SU-DHL-6 (cell line): ENCODE measurements at regions not wholly inside any gene's neighbourhood (a gene's known extent, or its start where the extent isn't known, plus 50 kb on each side); places are given as distances from the start of the nearest gene placed in this dataset.

Source experiments
- H2AFZ ChIP-seq: fragments of 200-600 bp; sonication (generic); 2 replicates; pipeline ENCODE4 v1.6.1; 2014; ENCODE audit warnings: low read depth, mild to moderate bottlenecking, moderate library complexity, mixed read lengths, antibody characterized with exemption, low read length; ENCODE audit not compliant: severe bottlenecking
- H3F3A ChIP-seq: fragments of 200-600 bp; shearing (Covaris generic); 2 replicates; pipeline ENCODE4 v1.6.0; 2016; ENCODE audit warnings: antibody characterized with exemption, mild to moderate bottlenecking; ENCODE audit not compliant: insufficient read depth
- H3K27ac ChIP-seq: fragments of 200-600 bp; sonication (generic); 2 replicates; pipeline ENCODE4 v1.5.1; 2016; ENCODE audit warnings: low read depth, mild to moderate bottlenecking, low read length, moderate library complexity, mixed read lengths
- H3K27me3 ChIP-seq: fragments of 200-600 bp; sonication (generic), shearing (Covaris generic); 2 replicates; pipeline ENCODE4 v1.6.0; 2014; ENCODE audit warnings: mild to moderate bottlenecking, low read length
- H3K36me3 ChIP-seq: fragments of 200-600 bp; sonication (generic); 2 replicates; pipeline ENCODE4 v1.6.1; 2014; ENCODE audit warnings: mild to moderate bottlenecking, low read length, mixed read lengths
- H3K4me2 ChIP-seq: fragments of 300-600, 200-600 bp; shearing (Covaris generic), sonication (generic); 2 replicates; pipeline ENCODE4 v1.6.0; 2014; ENCODE audit warnings: low read length, low read depth, mild to moderate bottlenecking; ENCODE audit not compliant: poor library complexity, severe bottlenecking
- H3K4me3 ChIP-seq: fragments of 200-600 bp; sonication (generic); 2 replicates; pipeline ENCODE4 v1.5.1; 2014; ENCODE audit warnings: antibody characterized with exemption, low read length, mild to moderate bottlenecking, mixed read lengths; ENCODE audit not compliant: insufficient read depth, poor library complexity, severe bottlenecking
- H3K79me2 ChIP-seq: fragments of 200-600 bp; sonication (generic); 2 replicates; pipeline ENCODE4 v1.6.1; 2014; ENCODE audit warnings: mild to moderate bottlenecking, low read length, moderate library complexity; ENCODE audit not compliant: insufficient read depth
- H3K9ac ChIP-seq: fragments of 200-600 bp; sonication (generic); 2 replicates; pipeline ENCODE4 v1.7.0; 2014; ENCODE audit warnings: mild to moderate bottlenecking, low read length
- H3K9me2 ChIP-seq: fragments of 200-600 bp; sonication (generic); replicated peaks from 2 replicates; pipeline ENCODE4 v1.6.1; 2014; ENCODE audit warnings: low read length; ENCODE audit not compliant: insufficient read depth
- H3K9me3 ChIP-seq: fragments of 200-600 bp; sonication (generic); 2 replicates; pipeline ENCODE4 v1.6.1; 2014; ENCODE audit warnings: low read length, mixed read lengths; ENCODE audit not compliant: insufficient read depth
- H4K20me1 ChIP-seq: fragments of 200-600 bp; sonication (generic); 2 replicates; pipeline ENCODE4 v1.6.1; 2014; ENCODE audit warnings: low read depth, mild to moderate bottlenecking, antibody characterized with exemption, low read length, moderate library complexity, mixed read lengths
- EZH2phosphoT487 ChIP-seq: fragments of 200-600 bp; sonication (generic), shearing (Covaris generic); conservative IDR thresholded peaks from 2 replicates; pipeline ENCODE4 v1.6.1; 2018; ENCODE audit warnings: mild to moderate bottlenecking, antibody characterized with exemption, low read length, moderate library complexity, mixed read lengths
- TF ChIP-seq, protein P1 (sequence below): fragments of 200-600 bp; sonication (generic); IDR thresholded peaks from one replicate; pipeline ENCODE4 v1.5.1; 2017; ENCODE audit warnings: antibody characterized with exemption, mild to moderate bottlenecking, low read length, moderate library complexity; ENCODE audit not compliant: insufficient read depth, poor library complexity, severe bottlenecking

DNA sequence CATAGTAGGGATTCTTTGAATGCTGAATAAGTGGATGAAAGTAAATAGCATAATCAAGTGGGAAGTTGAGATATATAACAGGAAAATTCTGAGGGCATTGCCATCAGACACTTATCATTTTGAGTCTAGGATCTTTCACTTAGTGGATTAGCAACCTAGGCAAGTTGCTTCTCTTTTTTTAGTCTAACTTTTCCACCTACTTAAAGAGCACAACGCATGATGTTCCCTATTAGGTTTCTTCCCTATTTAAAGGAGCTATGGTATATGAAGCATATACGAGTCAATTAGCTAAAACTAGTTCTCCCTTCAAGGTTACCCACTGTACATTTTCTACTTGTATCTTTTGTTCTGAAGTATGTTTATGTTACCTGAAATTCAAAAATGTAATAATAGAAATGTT is 67.1 kb upstream of the HS3ST1 start:
- Histone ChIP-seq H4K20me1 (no peaks in the 10 kb centered on the region), H3K4me3 (no peak overlapping the region), H3K4me2 (no peak overlapping the region), H2AFZ (no peak overlapping the region), H3K79me2 (no peaks in the 10 kb centered on the region), H3K27ac (no peak overlapping the region), H3K27me3 (no peaks in the 10 kb centered on the region), H3K9ac (no peak overlapping the region), H3K36me3 (no peaks in the 10 kb centered on the region), H3K9me3 (no peaks in the 10 kb centered on the region), H3F3A (no peaks in the 10 kb centered on the region), H3K9me2 (no peaks in the 10 kb centered on the region)
- TF ChIP-seq EZH2phosphoT487: no peak
- TF ChIP-seq, protein P1, sequence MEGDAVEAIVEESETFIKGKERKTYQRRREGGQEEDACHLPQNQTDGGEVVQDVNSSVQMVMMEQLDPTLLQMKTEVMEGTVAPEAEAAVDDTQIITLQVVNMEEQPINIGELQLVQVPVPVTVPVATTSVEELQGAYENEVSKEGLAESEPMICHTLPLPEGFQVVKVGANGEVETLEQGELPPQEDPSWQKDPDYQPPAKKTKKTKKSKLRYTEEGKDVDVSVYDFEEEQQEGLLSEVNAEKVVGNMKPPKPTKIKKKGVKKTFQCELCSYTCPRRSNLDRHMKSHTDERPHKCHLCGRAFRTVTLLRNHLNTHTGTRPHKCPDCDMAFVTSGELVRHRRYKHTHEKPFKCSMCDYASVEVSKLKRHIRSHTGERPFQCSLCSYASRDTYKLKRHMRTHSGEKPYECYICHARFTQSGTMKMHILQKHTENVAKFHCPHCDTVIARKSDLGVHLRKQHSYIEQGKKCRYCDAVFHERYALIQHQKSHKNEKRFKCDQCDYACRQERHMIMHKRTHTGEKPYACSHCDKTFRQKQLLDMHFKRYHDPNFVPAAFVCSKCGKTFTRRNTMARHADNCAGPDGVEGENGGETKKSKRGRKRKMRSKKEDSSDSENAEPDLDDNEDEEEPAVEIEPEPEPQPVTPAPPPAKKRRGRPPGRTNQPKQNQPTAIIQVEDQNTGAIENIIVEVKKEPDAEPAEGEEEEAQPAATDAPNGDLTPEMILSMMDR: no peak

DNA sequence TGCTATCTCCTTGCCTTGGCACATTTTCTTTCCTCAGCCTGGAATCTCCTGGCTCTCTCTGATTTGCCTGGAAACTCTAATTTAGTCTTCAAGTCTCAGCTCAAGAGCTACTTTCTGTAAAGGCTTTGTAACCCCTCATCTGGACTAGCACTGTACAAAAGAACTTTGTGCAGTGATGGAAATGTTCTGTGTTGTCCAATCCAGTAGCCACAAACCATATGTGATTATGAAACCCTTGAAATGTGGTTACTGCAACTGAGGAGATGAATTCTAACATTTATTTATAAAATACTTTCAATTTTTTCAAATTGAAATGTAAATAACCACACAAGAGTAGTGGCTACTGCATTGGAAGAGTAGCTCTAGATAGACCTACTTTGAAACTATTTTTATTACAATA is 66.6 kb upstream of the HS3ST1 start:
- Histone ChIP-seq H3K79me2 (no peaks in the 10 kb centered on the region), H3K4me2 (no peak overlapping the region), H3K9me2 (no peaks in the 10 kb centered on the region), H2AFZ (no peak overlapping the region), H3K27ac (no peak overlapping the region), H3K27me3 (no peaks in the 10 kb centered on the region), H4K20me1 (no peaks in the 10 kb centered on the region), H3K4me3 (no peak overlapping the region), H3K9me3 (no peaks in the 10 kb centered on the region), H3K36me3 (no peaks in the 10 kb centered on the region), H3F3A (no peaks in the 10 kb centered on the region), H3K9ac (no peak overlapping the region)
- no peak for TF ChIP-seq EZH2phosphoT487
- TF ChIP-seq, protein P1: no peak

DNA sequence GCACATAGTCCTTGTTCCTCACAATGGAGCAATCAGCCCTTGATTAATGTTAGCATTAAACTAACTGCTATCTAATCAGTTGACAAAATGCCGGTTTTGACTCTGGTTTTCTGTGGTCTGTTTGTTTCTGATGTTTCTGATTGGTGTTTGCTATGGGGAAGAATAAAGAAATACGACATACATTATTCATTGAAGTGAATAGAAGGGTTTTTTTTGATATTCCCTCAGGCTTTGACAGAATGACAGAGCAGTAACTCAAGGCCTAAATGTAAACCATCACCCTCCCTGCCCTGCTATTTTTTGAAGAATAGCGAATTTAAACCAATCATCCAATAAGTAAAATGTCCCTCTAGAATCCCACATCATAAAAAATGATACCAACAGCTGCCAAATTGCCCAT is 65.5 kb upstream of the HS3ST1 start:
- TF ChIP-seq, protein P1: no peak
- TF ChIP-seq EZH2phosphoT487: no peak
- H3K9me2 ChIP-seq: no peaks in the 10 kb centered on the region
- H3F3A ChIP-seq: no peaks in the 10 kb centered on the region
- no peaks in the 10 kb centered on the region for H3K79me2 ChIP-seq
- no peaks in the 10 kb centered on the region for H3K27me3 ChIP-seq
- H3K4me3 ChIP-seq: no peak overlapping the region
- H3K4me2 ChIP-seq: no peak overlapping the region
- no peak overlapping the region for H3K27ac ChIP-seq
- no peak overlapping the region for H3K9ac ChIP-seq
- H2AFZ ChIP-seq: no peak overlapping the region
- H3K36me3 ChIP-seq: no peaks in the 10 kb centered on the region
- no peaks in the 10 kb centered on the region for H3K9me3 ChIP-seq
- no peaks in the 10 kb centered on the region for H4K20me1 ChIP-seq

DNA sequence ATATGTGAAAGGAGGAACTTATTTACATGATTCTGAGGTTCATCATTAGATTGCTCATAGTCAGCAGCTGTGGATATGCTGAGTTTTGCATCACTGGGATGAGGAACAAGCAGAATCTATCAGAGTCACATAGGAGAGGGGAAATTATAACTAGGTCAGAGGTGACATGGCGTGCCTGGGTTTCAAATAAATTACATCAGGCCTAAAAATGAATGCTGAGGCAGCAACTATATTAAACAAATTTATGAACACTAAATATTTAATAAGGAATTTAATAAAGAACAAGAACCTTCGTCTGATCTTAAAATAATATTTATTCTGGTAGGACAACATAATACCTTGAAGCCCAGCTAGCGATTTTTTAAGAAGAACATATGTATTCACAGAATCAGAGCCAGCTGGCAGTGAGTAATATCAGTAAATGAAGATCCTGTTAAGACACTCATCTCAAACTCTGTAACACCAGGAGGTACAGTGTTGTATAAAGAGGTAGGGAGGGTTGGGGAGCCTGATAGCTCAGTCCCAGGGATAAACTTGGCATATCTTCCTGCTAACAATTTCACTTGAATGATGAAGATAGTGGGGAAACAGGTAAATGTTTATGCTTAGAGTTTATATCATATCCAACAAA is 60.9 kb upstream of the HS3ST1 start:
- Histone ChIP-seq H3K36me3 (no peaks in the 10 kb centered on the region), H3K9ac (no peak overlapping the region), H3K9me2 (no peaks in the 10 kb centered on the region), H4K20me1 (no peaks in the 10 kb centered on the region), H3K4me2 (no peak overlapping the region), H3K27me3 (no peaks in the 10 kb centered on the region), H3F3A (no peaks in the 10 kb centered on the region), H3K4me3 (no peak overlapping the region), H3K9me3 (no peaks in the 10 kb centered on the region), H3K79me2 (no peaks in the 10 kb centered on the region), H2AFZ (no peak overlapping the region), H3K27ac (no peak overlapping the region)
- TF ChIP-seq, protein P1: no peak
- no peak for TF ChIP-seq EZH2phosphoT487
